ENCODE measurements at regions not wholly inside any gene's neighbourhood (a gene's known extent, or its start where the extent isn't known, plus 50 kb on each side); places are given as distances from the start of the nearest gene placed in this dataset.
"Not testable (repeated sequence)": the region's sequence is repeated elsewhere in the genome, so short reads cannot be mapped to it uniquely, and the experiment has no call there.

DNA sequence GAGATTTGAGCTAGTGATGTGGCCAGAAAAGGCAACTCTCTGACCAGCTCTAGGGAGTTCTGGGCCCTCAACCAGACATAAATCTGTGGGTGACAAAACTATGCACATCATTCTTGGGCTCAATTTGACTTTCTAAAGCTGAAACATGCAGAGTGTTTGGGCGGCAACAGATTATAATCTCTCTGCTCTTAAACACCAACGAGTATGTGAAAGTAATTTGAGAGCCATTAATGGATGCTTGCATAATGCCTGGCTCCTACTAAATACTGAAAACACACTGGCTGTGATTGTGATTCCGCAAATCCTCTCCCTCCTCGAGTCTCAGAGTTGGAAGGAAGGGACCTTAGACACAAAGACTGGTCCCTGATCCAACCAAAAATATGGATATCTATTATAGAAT is 186.7 kb downstream of the UACA start:
- DNase-seq: no peak

GRCh38 chr15:70576276-70576675 is 187.1 kb downstream of the UACA start:
- no peak for DNase-seq

DNA sequence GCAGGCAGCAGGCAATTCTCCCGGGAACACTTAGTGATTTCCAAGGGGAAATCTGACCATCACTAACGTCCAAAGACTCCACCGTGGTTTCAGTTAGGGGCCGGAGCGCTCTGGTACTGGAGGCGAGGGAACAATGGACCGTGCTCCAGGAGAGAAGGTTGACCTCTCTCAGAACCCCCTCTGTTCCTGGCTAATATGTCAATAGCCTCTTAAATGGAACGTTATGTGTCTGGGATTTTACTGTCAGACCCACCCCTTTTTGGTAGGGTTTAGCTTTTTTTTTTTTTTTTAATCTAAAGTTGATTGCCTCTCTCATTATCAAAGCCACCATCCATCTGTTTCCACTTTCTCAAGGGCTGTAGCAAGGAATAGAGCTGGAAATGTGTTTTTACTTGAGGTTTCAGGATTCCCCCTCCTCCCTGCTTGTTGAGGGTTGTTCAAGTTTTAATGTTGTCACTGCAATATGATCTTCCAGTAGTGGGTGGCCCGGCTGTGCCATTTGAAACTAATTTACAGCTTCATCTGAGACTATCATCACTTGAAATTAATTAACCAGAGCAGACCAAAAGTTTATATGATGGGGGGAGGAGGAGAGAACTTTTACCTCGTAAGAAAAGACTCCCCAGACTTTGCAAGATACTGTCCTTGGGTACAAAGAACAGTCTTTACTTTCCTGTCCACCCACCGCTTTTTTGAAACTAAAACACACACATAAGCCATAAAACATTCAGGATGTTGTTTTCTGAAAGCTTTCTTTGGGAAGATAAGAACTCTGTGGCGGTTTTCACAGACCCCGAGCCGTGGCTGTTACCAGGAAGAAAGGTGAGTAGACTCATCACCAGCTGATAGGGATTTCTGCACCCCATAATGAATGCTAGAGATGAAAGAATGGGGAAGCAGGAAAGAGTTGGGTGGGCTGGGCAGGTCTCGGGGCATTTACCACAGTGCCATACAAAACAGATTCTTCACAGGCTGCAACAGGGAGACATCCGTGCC is 187.8 kb downstream of the UACA start:
- DNase-seq: no peak

DNA sequence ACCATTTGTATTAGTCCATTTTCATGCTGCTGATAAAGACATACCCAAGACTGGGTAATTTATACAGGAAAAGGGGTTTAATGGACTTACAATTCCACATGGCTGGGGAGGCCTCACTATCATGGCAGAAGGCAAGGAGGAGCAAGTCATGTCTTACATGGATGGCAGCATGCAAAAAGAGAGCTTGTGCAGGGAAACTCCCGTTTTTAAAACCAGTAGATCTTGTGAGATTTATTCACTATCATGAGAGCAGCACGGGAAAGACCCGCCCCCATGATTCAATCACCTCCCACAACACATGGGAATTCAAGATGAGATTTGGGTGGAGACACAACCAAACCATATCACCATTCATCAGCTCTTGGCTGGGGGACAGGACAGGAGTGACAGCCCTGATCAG is 189.0 kb downstream of the UACA start:
- DNase-seq: not testable (repeated sequence)

DNA sequence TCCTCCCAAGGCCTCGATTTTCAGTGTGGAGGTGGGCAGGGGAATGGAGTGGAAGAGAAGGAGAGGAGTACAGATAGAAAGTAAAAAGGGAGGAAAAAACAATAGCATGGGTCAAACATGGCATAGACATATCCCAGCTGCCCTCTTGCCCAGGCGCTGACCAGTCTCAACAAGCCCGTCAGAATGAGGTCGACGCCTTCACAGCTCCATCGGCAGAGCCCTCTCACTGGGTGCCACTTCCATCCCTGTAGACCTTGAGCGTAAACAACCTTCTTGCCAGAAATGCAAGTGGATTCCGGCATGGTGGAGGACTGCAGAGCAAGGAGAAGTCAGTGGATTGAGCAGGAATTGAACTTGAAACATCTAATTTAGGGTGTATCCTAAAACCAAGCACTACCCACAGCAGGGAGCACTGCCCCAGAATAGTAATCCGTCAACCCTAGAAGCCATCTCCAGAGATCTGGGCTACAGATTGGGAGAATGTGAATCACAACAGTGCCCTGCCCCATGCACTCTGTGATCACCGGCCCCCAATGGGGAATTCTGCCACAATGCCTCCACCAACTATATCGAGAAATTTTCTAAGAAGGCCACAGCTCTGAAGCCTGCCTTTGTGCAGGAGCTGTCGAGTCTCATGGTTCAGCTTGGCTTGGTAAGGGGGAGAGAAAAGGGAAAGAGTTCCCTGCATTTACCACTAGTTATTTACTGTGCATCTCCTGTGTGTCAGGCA is 190.1 kb downstream of the UACA start:
- DNase-seq: no peak

- no peak for DNase-seq
Observed at GRCh38 chr15:70569714-70570231, 193.6 kb downstream of the UACA start.

GRCh38 chr15:70569091-70569713 is 194.2 kb downstream of the UACA start:
- DNase-seq: peak; percentile 43

DNA sequence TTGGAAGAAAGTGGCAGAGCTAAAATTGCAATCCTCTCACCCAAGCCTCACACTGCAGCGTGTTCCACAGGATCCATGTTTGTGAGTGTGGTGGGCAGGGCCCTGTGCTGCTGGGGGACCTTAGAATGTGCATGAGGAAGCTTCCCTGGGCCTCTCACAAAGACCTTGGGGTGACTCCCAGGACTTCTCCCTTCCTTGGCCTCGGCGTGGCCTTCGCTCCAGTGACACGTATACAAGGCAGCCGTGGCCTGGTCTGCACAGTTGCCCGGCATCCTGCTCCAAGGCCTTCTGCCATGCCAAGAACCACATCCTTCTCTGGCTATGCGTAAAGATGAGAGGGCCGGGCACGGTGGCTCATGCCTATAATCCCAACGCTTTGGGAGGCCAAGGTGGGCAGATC is 196.4 kb downstream of the UACA start:
- DNase-seq: no peak

- DNase-seq: no peak
Observed at GRCh38 chr15:70566047-70566835, 197.1 kb downstream of the UACA start.

- no peak for DNase-seq
Observed at GRCh38 chr15:70563561-70564095, 199.7 kb downstream of the UACA start.

DNA sequence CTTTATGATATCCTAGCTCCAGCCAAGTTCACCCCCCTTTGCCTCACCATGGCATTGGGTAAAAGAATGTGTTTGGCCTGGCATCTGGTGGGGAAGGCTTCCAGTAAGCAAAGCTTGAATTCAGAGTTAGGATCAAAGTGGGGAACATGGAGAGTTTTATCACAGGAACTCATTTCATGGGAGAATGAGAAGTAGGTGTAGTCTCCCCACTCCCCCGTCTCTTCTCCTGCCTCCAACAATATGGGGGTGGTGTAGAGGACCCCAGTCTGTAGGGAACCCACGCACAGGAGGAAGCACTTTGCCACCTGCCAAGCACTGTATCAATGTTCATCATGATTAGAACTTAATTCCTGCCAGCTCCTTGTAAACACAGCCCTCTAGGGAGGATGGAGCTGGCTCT is 200.5 kb downstream of the UACA start:
- DNase-seq: no peak

DNA sequence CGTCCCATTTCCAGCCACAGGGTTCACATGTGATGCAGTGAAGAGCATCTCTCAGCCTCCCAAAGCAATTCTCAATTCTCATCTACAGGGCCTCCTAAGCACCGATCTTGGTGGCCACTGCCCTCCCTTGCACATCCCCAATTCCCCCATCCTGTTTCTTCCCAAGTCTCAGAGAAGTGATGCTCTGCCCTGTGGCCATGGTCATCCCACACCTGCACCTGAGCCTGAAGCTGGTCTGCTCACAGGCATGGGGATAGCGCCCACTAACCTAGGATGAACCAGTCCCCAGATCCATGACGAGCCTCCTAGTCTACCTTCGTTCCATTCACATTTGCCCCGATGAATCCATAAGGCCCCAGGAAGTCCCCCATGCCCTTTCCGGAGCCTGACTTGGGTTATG is 201.5 kb downstream of the UACA start:
- DNase-seq: no peak

- no peak for DNase-seq
Observed at GRCh38 chr15:70560617-70561328, 202.6 kb downstream of the UACA start.

- no peak for DNase-seq
Observed at GRCh38 chr15:70559265-70560239, 203.8 kb downstream of the UACA start.

DNA sequence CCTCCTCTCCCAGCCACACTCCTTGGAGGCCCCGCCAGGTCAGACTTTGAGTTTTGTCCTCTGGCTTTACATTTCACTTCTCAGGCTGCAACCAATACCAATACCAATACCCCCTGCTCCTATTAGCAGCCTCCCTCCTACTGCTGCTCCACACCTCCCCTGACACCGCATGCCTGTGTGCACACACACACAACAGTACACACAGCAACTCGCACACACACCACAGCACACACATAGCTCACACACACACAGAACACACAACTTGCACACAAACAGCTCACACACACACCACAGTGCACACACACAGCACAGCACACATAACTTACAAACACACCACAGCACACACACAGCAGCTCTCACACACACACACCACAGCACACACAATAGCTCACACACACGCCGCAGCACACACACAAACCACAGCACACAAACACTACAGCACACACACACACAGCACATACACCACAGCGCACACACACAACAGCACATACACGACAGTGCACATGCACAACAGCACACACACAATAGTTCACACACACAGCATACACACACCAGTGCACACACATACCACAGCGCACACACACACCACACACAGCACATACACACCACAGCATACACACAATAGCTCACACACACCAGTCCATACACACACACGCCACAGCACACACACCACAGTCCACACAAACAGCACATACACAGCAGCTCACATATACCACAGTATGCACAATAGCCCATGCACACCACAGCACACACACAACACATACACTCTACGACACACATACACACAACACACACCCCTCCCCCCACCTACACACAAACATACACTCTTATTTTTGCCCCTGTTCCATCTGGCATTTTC is 204.7 kb downstream of the UACA start:
- DNase-seq: no peak

GRCh38 chr15:70557521-70558258 is 205.7 kb downstream of the UACA start:
- DNase-seq: no peak

DNA sequence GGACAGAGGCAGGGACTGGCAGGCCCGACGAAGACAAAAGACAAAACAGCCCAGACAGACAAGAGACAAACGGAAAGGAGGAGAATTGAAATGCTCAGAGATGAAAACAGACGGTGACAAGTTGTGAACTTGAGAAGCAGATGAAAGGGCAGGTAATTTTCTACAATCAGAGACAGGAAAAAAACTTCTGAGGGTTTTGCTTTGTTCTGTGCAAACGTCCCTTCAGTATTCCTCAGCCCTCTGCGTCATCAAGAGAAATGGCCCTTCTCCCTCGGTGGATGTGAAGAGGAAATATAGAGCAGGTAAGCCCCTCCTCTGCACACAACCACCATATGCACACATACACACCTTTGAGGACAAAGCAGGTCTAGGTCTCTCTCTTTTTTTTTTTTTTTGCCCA is 206.6 kb downstream of the UACA start:
- DNase-seq: no peak

GRCh38 chr15:70556151-70556741 is 207.1 kb downstream of the UACA start:
- DNase-seq: no peak

Data from T1000 (cell line).